ENCODE measurements at regions not wholly inside any gene's neighbourhood (a gene's known extent, or its start where the extent isn't known, plus 50 kb on each side); places are given as distances from the start of the nearest gene placed in this dataset.
"Not testable (repeated sequence)": the region's sequence is repeated elsewhere in the genome, so short reads cannot be mapped to it uniquely, and the experiment has no call there.

- no peak for DNase-seq (ENCODE audit: low read depth in 2 of 2)
Measured at GRCh38 chr9:75282047-75282446, 193.7 kb downstream of the OSTF1 start.

DNA sequence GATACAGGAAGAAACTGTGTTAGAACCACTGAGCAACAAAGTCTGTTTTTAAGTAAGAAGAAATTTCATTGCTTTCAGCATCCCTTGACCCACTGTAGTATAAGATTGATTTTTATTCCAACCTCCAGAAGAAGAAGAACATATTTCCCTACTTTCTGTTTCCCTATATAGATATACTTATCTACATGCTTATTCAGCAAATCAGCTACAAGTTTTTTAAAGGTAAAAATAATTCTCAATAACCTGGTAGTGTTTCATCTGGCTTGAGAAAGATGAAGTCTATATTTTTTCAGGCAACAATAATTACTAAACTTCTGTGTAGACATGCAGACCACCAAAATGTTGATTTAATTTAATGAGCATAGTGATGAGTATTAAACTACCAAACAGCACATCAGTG is 201.0 kb downstream of the OSTF1 start:
- no peak for DNase-seq (ENCODE audit: low read depth in 2 of 2)

DNA sequence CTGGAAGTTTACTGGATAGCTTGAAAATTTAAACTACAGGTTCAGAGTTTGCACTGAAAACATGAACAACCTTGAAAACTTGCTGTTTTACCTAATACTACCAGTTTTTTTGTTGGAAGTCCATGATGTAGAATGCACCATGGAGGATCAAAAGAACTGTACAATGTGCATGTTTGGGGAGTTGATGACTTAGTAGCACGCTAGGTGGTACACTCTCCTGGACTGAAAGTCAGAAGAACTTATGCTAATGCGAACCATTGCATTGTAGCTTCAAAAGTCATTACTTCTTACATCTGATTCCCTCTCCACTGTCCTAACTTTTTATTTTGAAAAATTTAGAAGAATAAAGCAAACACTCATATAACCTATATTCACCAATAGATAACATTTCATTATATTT is 211.0 kb downstream of the OSTF1 start:
- no peak for DNase-seq (ENCODE audit: low read depth in 2 of 2)

GRCh38 chr9:75333624-75334023 is 245.3 kb downstream of the OSTF1 start:
- no peak for DNase-seq (ENCODE audit: low read depth in 2 of 2)

- DNase-seq (ENCODE audit: low read depth in 2 of 2): no peak
Measured at GRCh38 chr9:75358846-75359245, 270.5 kb downstream of the OSTF1 start.

GRCh38 chr9:75359638-75360037 is 271.3 kb downstream of the OSTF1 start:
- DNase-seq (ENCODE audit: low read depth in 2 of 2): no peak

GRCh38 chr9:75360252-75360651 is 271.9 kb downstream of the OSTF1 start:
- DNase-seq (ENCODE audit: low read depth in 2 of 2): no peak

GRCh38 chr9:75362446-75362845 is 274.1 kb downstream of the OSTF1 start:
- not testable (repeated sequence) for DNase-seq (ENCODE audit: low read depth in 2 of 2)

DNA sequence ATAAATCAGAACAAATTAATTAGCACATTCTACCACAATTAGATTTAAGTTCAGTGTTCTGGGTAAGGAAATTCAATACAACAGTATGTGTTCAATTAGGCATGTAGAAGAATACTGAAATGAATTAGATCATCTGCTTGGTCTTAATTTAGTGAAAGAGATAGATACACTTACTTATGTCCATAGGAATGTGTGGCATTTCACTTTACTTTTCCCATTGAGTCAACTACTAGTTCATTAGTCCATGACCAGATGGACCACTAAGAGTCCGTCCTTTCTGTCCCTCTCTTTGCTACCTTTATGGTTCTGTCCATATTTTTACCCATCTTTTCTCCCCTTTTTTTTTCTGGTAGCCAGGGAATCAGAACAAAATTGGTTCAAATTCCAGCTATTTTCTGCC is 276.9 kb downstream of the OSTF1 start:
- DNase-seq (ENCODE audit: low read depth in 2 of 2): no peak

GRCh38 chr9:75369989-75370388 is 281.7 kb downstream of the OSTF1 start:
- DNase-seq (ENCODE audit: low read depth in 2 of 2): no peak

- DNase-seq (ENCODE audit: low read depth in 2 of 2): no peak
Measured at GRCh38 chr9:75372499-75373268, 284.4 kb downstream of the OSTF1 start.

- no peak for DNase-seq (ENCODE audit: low read depth in 2 of 2)
Measured at GRCh38 chr9:75376680-75377254, 288.5 kb downstream of the OSTF1 start.

DNA sequence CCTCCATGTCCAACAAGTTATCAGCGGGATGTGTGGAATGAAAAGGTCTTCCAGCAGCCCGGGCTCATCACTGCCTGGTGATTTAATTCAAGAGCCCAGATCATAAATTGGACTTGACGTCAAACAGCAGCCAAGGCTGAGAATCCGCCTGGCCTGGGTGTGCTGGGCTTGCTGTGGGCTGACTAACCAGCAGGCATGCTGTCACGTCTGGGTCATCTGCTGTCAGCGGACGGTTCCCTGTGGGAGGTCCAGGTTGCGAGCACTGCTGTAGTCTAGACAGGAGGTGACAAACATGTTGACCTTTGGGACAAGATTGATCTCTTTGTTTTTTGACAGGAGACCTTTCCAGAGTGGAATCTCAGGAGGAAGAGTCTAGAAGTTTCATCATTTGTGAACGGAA is 289.7 kb downstream of the OSTF1 start:
- DNase-seq (ENCODE audit: low read depth in 2 of 2): no peak

DNA sequence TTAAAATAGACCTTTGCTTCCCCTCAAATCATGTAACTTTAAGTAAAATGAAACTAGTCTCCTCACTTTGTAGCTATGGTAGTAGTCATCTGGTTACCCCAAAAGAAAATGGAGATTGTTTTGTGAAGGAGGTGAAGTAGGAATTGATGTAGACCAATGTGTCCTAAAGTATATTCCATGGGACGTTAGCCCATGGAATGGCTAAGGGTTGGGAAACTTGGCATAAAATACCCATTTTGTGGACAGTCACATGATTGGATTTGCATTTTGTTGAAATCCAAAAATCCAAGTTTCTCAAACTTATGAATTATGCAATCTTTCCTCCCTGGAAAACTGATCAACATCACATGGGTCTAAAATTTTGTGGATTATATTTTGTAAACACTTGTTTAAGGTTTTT is 290.6 kb downstream of the OSTF1 start:
- DNase-seq (ENCODE audit: low read depth in 2 of 2): no peak

GRCh38 chr9:75382126-75382525 is 293.8 kb downstream of the OSTF1 start:
- DNase-seq (ENCODE audit: low read depth in 2 of 2): no peak

- not testable (repeated sequence) for DNase-seq (ENCODE audit: low read depth in 2 of 2)
Measured at GRCh38 chr9:75383420-75384034, 295.2 kb downstream of the OSTF1 start.

DNA sequence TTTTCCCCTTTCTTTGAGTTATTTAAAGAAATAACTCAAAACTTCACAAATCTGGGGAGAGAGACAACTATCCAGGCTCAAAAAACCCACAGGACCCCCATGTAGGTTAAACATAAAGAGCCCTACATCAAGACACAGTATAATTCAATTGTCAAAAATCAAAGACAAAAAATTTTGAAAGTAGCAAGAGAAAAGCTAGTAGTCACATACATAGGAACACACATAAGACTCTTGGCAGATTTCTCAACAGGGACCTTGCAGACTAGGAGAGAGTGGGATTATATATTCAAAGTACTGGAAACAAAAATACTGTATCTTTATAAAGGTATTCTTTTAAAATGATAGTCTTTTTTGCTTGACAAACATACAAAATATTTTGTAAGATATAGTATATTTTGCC is 296.9 kb downstream of the OSTF1 start:
- DNase-seq (ENCODE audit: low read depth in 2 of 2): no peak

DNA sequence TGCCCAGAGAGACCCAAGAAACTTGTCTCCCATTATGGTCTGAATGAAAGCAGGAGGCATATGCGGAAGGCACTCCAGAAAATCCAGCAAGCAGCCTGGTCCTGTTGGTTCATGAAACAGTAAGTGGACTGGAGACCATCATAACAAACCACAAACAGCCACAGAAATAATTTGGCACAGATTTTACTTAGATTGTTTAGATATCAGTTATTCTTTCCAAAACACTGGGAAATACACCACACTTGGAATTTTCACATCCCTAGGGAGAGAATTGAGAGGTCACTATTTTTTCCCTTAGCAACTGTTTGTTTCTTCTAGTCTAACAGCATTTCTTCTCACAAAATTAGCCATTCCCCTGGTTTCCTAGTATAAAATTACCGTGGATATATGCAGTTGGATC is 300.8 kb downstream of the OSTF1 start:
- DNase-seq (ENCODE audit: low read depth in 2 of 2): no peak

DNA sequence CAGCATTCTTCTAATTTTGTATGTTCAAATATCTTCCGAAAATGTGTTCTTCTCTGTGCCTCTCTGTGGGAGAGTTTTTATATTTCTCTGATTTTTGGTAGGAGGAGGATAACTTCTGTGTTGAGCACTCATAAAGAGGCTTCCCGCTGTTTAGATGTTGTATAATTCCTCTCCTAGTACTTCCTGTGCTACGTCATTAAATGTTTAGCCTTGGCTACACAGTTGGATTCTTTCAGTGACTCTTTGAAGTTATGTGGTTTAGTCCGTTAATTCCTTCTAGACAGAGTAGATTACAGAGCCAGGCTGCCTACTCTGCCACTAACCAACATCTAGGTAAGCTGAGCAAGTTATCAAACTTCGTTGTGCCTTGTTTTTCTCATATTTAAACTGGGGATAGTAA is 302.6 kb downstream of the OSTF1 start:
- DNase-seq (ENCODE audit: low read depth in 2 of 2): no peak

DNA sequence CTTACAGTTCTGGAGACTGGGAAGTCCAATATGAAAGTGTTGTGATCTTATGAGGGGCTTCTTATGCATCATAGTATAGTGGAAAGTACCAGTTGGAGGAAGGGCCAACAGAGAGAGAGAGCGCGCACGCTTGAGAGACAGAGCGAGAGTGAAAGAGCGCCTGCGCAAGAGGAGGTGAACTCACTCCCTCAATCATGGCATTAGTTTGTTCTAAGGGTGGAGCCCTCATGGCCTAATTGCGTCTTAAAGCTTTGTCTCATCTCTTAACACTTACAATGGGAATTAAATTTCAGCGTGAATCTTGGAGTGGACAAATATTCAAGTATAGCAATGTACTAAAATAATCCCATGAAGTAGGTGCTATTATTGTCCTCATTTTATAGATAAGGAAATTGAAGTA is 303.2 kb downstream of the OSTF1 start:
- no peak for DNase-seq (ENCODE audit: low read depth in 2 of 2)

DNA sequence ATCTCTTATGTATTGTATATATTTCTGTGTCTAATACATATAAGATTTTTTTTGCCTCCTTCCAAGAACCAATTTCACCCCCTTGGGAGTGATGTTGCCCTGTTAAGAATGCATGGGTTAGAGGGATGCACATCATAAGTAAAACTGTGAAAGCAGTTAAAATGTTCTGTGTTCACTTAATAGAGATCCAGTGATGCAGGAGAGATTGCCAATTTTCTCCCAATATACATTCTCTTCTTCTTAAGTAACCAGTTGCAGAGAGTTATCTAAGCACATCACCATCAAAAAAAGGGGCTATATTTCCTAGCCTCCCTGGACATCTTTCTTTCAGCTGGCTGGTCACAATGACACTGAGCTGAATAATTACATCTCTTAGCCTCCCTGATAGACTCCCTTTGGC is 307.0 kb downstream of the OSTF1 start:
- no peak for DNase-seq (ENCODE audit: low read depth in 2 of 2)

- no peak for DNase-seq (ENCODE audit: low read depth in 2 of 2)
Measured at GRCh38 chr9:75397836-75398235, 309.5 kb downstream of the OSTF1 start.

DNA sequence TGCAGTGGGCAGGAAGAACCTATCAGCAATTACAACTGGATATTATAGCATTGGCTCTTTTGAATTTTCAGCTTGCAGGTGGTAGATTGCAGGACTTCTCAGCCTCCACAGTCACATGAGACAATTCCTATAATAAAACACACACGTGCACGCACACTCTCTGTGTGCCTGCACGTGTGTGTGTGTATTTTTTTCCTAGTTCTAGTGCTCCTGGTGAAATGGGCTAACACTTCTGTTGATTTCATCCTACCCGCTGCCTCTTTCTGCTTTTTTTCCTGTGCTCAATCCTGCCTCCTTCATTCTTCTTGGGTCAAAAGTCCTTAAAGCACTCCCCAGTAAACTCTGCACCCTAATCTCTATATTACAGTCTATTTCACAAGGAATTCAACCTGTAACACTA is 320.1 kb downstream of the OSTF1 start:
- no peak for DNase-seq (ENCODE audit: low read depth in 2 of 2)

Data from lung microvascular endothelial cell (primary cell).